SJCRH30 (cell line): ENCODE measurements at regions not wholly inside any gene's neighbourhood (a gene's known extent, or its start where the extent isn't known, plus 50 kb on each side); places are given as distances from the start of the nearest gene placed in this dataset.

ENCODE experiments used
- DNase-seq, 2 experiments: peaks; one replicate each; pipeline ENCODE4 v3.0.0-alpha.2; 2015 to 2020
- H3K27ac ChIP-seq: fragments of 250-450 bp; sonication (Bioruptor Pico); 2 replicates; pipeline ENCODE4 v1.5.1; 2020; ENCODE audit warnings: mild to moderate bottlenecking, moderate library complexity
- H3K27me3 ChIP-seq: fragments of 250-450 bp; sonication (Bioruptor Pico); 2 replicates; pipeline ENCODE4 v1.5.1; 2020; ENCODE audit warnings: mild to moderate bottlenecking, moderate library complexity
- H3K36me3 ChIP-seq: fragments of 250-450 bp; sonication (Bioruptor Pico); 2 replicates; pipeline ENCODE4 v1.5.1; 2020; ENCODE audit warnings: mild to moderate bottlenecking, moderate library complexity
- H3K4me1 ChIP-seq: fragments of 250-450 bp; sonication (Bioruptor Pico); 2 replicates; pipeline ENCODE4 v1.5.1; 2020; ENCODE audit warnings: mild to moderate bottlenecking, moderate library complexity
- H3K4me3 ChIP-seq: fragments of 250-450 bp; sonication (Bioruptor Pico); 2 replicates; pipeline ENCODE4 v1.5.1; 2020; ENCODE audit warnings: mild to moderate bottlenecking, moderate library complexity
- H3K9me3 ChIP-seq: fragments of 250-450 bp; sonication (Bioruptor Pico); replicated peaks from 2 replicates; pipeline ENCODE4 v1.5.1; 2020; ENCODE audit warnings: mild to moderate bottlenecking, moderate library complexity

- H3K27me3 ChIP-seq = peaks cover 2% of the 10 kb centered on the region; the same call in 1 of the 2 replicates
- no peaks in the 10 kb centered on the region for H3K36me3 ChIP-seq
- DNase-seq = no peak
- H3K9me3 ChIP-seq = no peaks in the 10 kb centered on the region
- no peak overlapping the region for H3K27ac ChIP-seq
- no peak overlapping the region for H3K4me3 ChIP-seq
- H3K4me1 ChIP-seq = no peaks in the 10 kb centered on the region
Observed at GRCh38 chr2:125842041-125842440, 813.9 kb upstream of the GYPC start.

- Histone ChIP-seq H3K27ac (no peak overlapping the region), H3K9me3 (no peaks in the 10 kb centered on the region), H3K4me3 (no peak overlapping the region), H3K27me3 (peaks cover 3% of the 10 kb centered on the region; the same call in 1 of the 2 replicates), H3K4me1 (no peaks in the 10 kb centered on the region), H3K36me3 (no peaks in the 10 kb centered on the region)
- DNase-seq = no peak
Observed at GRCh38 chr2:125850541-125850940, 805.4 kb upstream of the GYPC start.

- Histone ChIP-seq H3K27ac (no peak overlapping the region), H3K36me3 (no peaks in the 10 kb centered on the region), H3K4me3 (no peak overlapping the region), H3K27me3 (peaks cover 3% of the 10 kb centered on the region; the same call in 1 of the 2 replicates), H3K4me1 (no peaks in the 10 kb centered on the region), H3K9me3 (no peaks in the 10 kb centered on the region)
- no peak for DNase-seq
Observed at GRCh38 chr2:125852364-125852763, 803.6 kb upstream of the GYPC start.

GRCh38 chr2:125853626-125854025 is 802.3 kb upstream of the GYPC start:
- H3K27ac ChIP-seq = no peak overlapping the region
- no peaks in the 10 kb centered on the region for H3K36me3 ChIP-seq
- H3K9me3 ChIP-seq = no peaks in the 10 kb centered on the region
- H3K27me3 ChIP-seq = peaks cover 3% of the 10 kb centered on the region; the same call in 1 of the 2 replicates
- H3K4me3 ChIP-seq = no peak overlapping the region
- no peak for DNase-seq
- no peaks in the 10 kb centered on the region for H3K4me1 ChIP-seq

GRCh38 chr2:125855204-125855603 is 800.8 kb upstream of the GYPC start:
- Histone ChIP-seq H3K36me3 (no peaks in the 10 kb centered on the region), H3K27me3 (no peaks in the 10 kb centered on the region), H3K4me3 (no peak overlapping the region), H3K27ac (no peak overlapping the region), H3K4me1 (no peaks in the 10 kb centered on the region), H3K9me3 (no peaks in the 10 kb centered on the region)
- no peak for DNase-seq

GRCh38 chr2:125857971-125858794 is 797.8 kb upstream of the GYPC start:
- Histone ChIP-seq H3K4me3 (no peak overlapping the region), H3K27me3 (no peaks in the 10 kb centered on the region), H3K9me3 (no peaks in the 10 kb centered on the region), H3K36me3 (no peaks in the 10 kb centered on the region), H3K4me1 (no peaks in the 10 kb centered on the region), H3K27ac (no peak overlapping the region)
- no peak for DNase-seq

- Histone ChIP-seq H3K27ac (no peak overlapping the region), H3K27me3 (no peaks in the 10 kb centered on the region), H3K4me3 (no peak overlapping the region), H3K9me3 (no peaks in the 10 kb centered on the region), H3K4me1 (no peaks in the 10 kb centered on the region), H3K36me3 (no peaks in the 10 kb centered on the region)
- DNase-seq = no peak
Observed at GRCh38 chr2:125861461-125861860, 794.5 kb upstream of the GYPC start.

GRCh38 chr2:125867908-125868307 is 788.0 kb upstream of the GYPC start:
- Histone ChIP-seq H3K36me3 (no peaks in the 10 kb centered on the region), H3K9me3 (no peaks in the 10 kb centered on the region), H3K27ac (no peak overlapping the region), H3K4me1 (no peaks in the 10 kb centered on the region), H3K4me3 (no peak overlapping the region), H3K27me3 (no peaks in the 10 kb centered on the region)
- DNase-seq = no peak

GRCh38 chr2:125870264-125870663 is 785.7 kb upstream of the GYPC start:
- Histone ChIP-seq H3K27me3 (no peaks in the 10 kb centered on the region), H3K4me1 (no peaks in the 10 kb centered on the region), H3K4me3 (no peak overlapping the region), H3K27ac (no peak overlapping the region), H3K36me3 (no peaks in the 10 kb centered on the region), H3K9me3 (no peaks in the 10 kb centered on the region)
- no peak for DNase-seq

GRCh38 chr2:125870746-125871145 is 785.2 kb upstream of the GYPC start:
- no peaks in the 10 kb centered on the region for H3K27me3 ChIP-seq
- H3K9me3 ChIP-seq = no peaks in the 10 kb centered on the region
- H3K27ac ChIP-seq = no peak overlapping the region
- no peak for DNase-seq
- no peak overlapping the region for H3K4me3 ChIP-seq
- no peaks in the 10 kb centered on the region for H3K36me3 ChIP-seq
- H3K4me1 ChIP-seq = no peaks in the 10 kb centered on the region

GRCh38 chr2:125874564-125874963 is 781.4 kb upstream of the GYPC start:
- DNase-seq = no peak
- H3K4me1 ChIP-seq = no peaks in the 10 kb centered on the region
- no peaks in the 10 kb centered on the region for H3K9me3 ChIP-seq
- no peak overlapping the region for H3K27ac ChIP-seq
- no peaks in the 10 kb centered on the region for H3K27me3 ChIP-seq
- H3K4me3 ChIP-seq = no peak overlapping the region
- H3K36me3 ChIP-seq = no peaks in the 10 kb centered on the region

- H3K36me3 ChIP-seq = no peaks in the 10 kb centered on the region
- H3K9me3 ChIP-seq = no peaks in the 10 kb centered on the region
- H3K4me3 ChIP-seq = no peak overlapping the region
- no peak for DNase-seq
- no peak overlapping the region for H3K27ac ChIP-seq
- H3K27me3 ChIP-seq = no peaks in the 10 kb centered on the region
- no peaks in the 10 kb centered on the region for H3K4me1 ChIP-seq
Observed at GRCh38 chr2:125885340-125885739, 770.6 kb upstream of the GYPC start.

GRCh38 chr2:125886153-125886552 is 769.8 kb upstream of the GYPC start:
- Histone ChIP-seq H3K4me1 (no peaks in the 10 kb centered on the region), H3K4me3 (no peak overlapping the region), H3K27ac (no peak overlapping the region), H3K36me3 (no peaks in the 10 kb centered on the region), H3K9me3 (no peaks in the 10 kb centered on the region), H3K27me3 (no peaks in the 10 kb centered on the region)
- no peak for DNase-seq

GRCh38 chr2:125901278-125901677 is 754.7 kb upstream of the GYPC start:
- no peaks in the 10 kb centered on the region for H3K36me3 ChIP-seq
- H3K4me1 ChIP-seq = no peaks in the 10 kb centered on the region
- no peak overlapping the region for H3K27ac ChIP-seq
- H3K9me3 ChIP-seq = no peaks in the 10 kb centered on the region
- H3K4me3 ChIP-seq = no peak overlapping the region
- no peaks in the 10 kb centered on the region for H3K27me3 ChIP-seq
- DNase-seq = no peak

- H3K9me3 ChIP-seq = no peaks in the 10 kb centered on the region
- H3K36me3 ChIP-seq = no peaks in the 10 kb centered on the region
- no peak overlapping the region for H3K4me3 ChIP-seq
- no peaks in the 10 kb centered on the region for H3K27me3 ChIP-seq
- no peak overlapping the region for H3K27ac ChIP-seq
- no peak for DNase-seq
- no peaks in the 10 kb centered on the region for H3K4me1 ChIP-seq
Observed at GRCh38 chr2:125925891-125926546, 729.9 kb upstream of the GYPC start.

GRCh38 chr2:125935559-125935958 is 720.4 kb upstream of the GYPC start:
- Histone ChIP-seq H3K4me1 (no peaks in the 10 kb centered on the region), H3K27ac (no peak overlapping the region), H3K4me3 (no peak overlapping the region), H3K9me3 (no peaks in the 10 kb centered on the region), H3K36me3 (no peaks in the 10 kb centered on the region), H3K27me3 (no peaks in the 10 kb centered on the region)
- DNase-seq = no peak
